Vagina (tissue), 2 donors: ENCODE measurements at regions not wholly inside any gene's neighbourhood (a gene's known extent, or its start where the extent isn't known, plus 50 kb on each side); places are given as distances from the start of the nearest gene placed in this dataset.

ENCODE experiments used
- DNase-seq, 2 donors: peaks; one replicate each; pipeline ENCODE4 v3.0.0-alpha.2; 2017; ENCODE audit errors: extremely low spot score in 2 of 2
- H3K27ac ChIP-seq: fragments of 200-600 bp; sonication (generic); one replicate; pipeline ENCODE4 v1.5.1; 2019
- H3K27me3 ChIP-seq: fragments of 200-600 bp; sonication (generic); one replicate; pipeline ENCODE4 v1.5.1; 2019
- H3K36me3 ChIP-seq, 2 donors: fragments of 200-600 bp; sonication (generic); one replicate each; pipeline ENCODE4 v1.5.1; 2017 to 2019
- H3K4me1 ChIP-seq: fragments of 200-600 bp; sonication (generic); one replicate; pipeline ENCODE4 v1.5.1; 2019
- H3K4me3 ChIP-seq, 2 donors: fragments of 200-600 bp; sonication (generic); 1 replicate in 1 of 2; 2 replicates in 1 of 2; pipeline ENCODE4 v1.5.1; 2016 to 2019
- H3K9me3 ChIP-seq: fragments of 200-600 bp; sonication (generic); one replicate; pipeline ENCODE4 v1.5.1; 2019
- POLR2A ChIP-seq, 2 donors: fragments of 450-650 bp; IDR thresholded peaks; one replicate each; pipeline ENCODE4 v1.6.1; 2017; ENCODE audit warnings: antibody characterized with exemption in 2 of 2, mild to moderate bottlenecking in 2 of 2, moderate library complexity in 2 of 2
- POLR2AphosphoS5 ChIP-seq, 2 donors: sonication (generic); formaldehyde crosslinking; IDR thresholded peaks; one replicate each; pipeline ENCODE4 v1.9.0; 2017; ENCODE audit warnings: antibody characterized with exemption in 2 of 2, mild to moderate bottlenecking in 2 of 2, low read depth in 1 of 2; ENCODE audit not compliant: insufficient read depth in 1 of 2
- intact Hi-C: fragments of 100-400 bp; cut with DNase I; formaldehyde crosslinking; loops from one replicate; pipeline ENCODE4 v1.15.1; 2023
- TF ChIP-seq, protein P1 (sequence below), 3 experiments: fragments of 450-650 bp in 2 of 3; fragments of 200-600 bp in 1 of 3; sonication (generic) in 1 of 3; IDR thresholded peaks; one replicate each; pipeline ENCODE4 v1.5.1; 2017 to 2019; ENCODE audit warnings: antibody characterized with exemption in 3 of 3, mild to moderate bottlenecking in 2 of 3, moderate library complexity in 2 of 3

DNA sequence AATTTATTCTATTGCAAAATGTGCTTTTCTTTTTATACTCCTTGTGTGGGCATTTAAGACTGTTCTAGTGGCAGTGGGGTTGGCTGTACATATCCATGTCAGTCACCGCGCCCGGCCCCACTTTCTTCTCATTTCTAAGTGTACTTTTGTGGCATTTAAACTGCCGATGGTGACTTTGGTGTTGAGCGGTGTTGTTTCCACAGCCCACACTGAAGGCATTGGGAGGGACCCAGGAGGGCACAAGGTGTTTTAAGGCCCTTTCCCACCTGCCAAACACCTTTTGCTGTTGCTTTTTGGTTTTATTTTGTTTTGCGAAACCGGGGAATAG, 369.7 kb downstream of the MTX2 start:
- Histone ChIP-seq H3K4me3 (no peak overlapping the region), H3K4me1 (peaks cover 9% of the 10 kb centered on the region), H3K36me3 (no peaks in the 10 kb centered on the region), H3K27me3 (no peaks in the 10 kb centered on the region), H3K27ac (no peak overlapping the region), H3K9me3 (no peaks in the 10 kb centered on the region)
- no peak for DNase-seq
- TF ChIP-seq POLR2AphosphoS5 (IDR thresholded peaks at IDR 0.05; ENCODE audit: insufficient read depth in 1 of 2, low read depth in 1 of 2) (no peak), POLR2A (IDR thresholded peaks at IDR 0.05) (no peak)
- TF ChIP-seq, protein P1, sequence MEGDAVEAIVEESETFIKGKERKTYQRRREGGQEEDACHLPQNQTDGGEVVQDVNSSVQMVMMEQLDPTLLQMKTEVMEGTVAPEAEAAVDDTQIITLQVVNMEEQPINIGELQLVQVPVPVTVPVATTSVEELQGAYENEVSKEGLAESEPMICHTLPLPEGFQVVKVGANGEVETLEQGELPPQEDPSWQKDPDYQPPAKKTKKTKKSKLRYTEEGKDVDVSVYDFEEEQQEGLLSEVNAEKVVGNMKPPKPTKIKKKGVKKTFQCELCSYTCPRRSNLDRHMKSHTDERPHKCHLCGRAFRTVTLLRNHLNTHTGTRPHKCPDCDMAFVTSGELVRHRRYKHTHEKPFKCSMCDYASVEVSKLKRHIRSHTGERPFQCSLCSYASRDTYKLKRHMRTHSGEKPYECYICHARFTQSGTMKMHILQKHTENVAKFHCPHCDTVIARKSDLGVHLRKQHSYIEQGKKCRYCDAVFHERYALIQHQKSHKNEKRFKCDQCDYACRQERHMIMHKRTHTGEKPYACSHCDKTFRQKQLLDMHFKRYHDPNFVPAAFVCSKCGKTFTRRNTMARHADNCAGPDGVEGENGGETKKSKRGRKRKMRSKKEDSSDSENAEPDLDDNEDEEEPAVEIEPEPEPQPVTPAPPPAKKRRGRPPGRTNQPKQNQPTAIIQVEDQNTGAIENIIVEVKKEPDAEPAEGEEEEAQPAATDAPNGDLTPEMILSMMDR (IDR thresholded peaks at IDR 0.05), result no peak
- intact Hi-C loops, result loop anchor here (5.0 to 10.0 kb wide), 3 partner anchors 82 to 512 kb away; partner anchors contain the start of gene HOXD8

DNA sequence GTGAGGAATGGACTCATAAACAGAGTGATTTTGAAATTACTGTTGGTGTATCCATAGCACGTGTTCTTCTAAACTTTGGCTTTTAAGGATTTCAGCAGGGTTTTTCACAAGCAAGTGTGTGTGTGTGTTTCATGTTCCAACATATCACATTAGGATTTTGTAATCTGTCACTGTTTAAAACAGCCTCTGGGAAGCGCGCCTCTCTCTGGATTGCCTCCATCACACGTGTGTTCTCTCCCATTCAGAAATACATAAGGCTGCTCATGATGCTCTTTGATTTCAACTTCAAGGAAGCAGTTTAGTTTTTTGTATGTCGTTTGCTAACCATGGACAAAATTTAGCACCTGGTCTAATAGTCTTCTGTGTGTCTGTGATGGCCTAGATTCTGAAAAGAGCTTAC, 370.4 kb downstream of the MTX2 start:
- TF ChIP-seq POLR2AphosphoS5 (IDR thresholded peaks at IDR 0.05; ENCODE audit: insufficient read depth in 1 of 2, low read depth in 1 of 2) (no peak), POLR2A (IDR thresholded peaks at IDR 0.05) (no peak)
- TF ChIP-seq, protein P1 (IDR thresholded peaks at IDR 0.05), result no peak
- intact Hi-C loops, result loop anchor here (5.0 to 10.0 kb wide), 4 partner anchors 82 to 512 kb away; partner anchors contain the start of gene HOXD8
- H3K4me1 ChIP-seq, result peaks cover 9% of the 10 kb centered on the region
- H3K36me3 ChIP-seq, result no peaks in the 10 kb centered on the region
- H3K9me3 ChIP-seq, result no peaks in the 10 kb centered on the region
- no peaks in the 10 kb centered on the region for H3K27me3 ChIP-seq
- DNase-seq, result no peak
- H3K27ac ChIP-seq, result no peak overlapping the region
- no peak overlapping the region for H3K4me3 ChIP-seq

GRCh38 chr2:176641436-176641835, 372.2 kb downstream of the MTX2 start:
- Histone ChIP-seq H3K4me1 (peaks cover 9% of the 10 kb centered on the region), H3K9me3 (no peaks in the 10 kb centered on the region), H3K27me3 (no peaks in the 10 kb centered on the region), H3K36me3 (no peaks in the 10 kb centered on the region), H3K4me3 (no peak overlapping the region), H3K27ac (no peak overlapping the region)
- DNase-seq, result no peak
- intact Hi-C loops, result loop anchor here (10.0 kb wide), 1 partner anchor 503 kb away; no protein-coding TSS in a partner anchor
- TF ChIP-seq, protein P1 (IDR thresholded peaks at IDR 0.05), result no peak
- no peak for TF ChIP-seq POLR2AphosphoS5 (IDR thresholded peaks at IDR 0.05; ENCODE audit: insufficient read depth in 1 of 2, low read depth in 1 of 2)
- TF ChIP-seq POLR2A (IDR thresholded peaks at IDR 0.05), result no peak

DNA sequence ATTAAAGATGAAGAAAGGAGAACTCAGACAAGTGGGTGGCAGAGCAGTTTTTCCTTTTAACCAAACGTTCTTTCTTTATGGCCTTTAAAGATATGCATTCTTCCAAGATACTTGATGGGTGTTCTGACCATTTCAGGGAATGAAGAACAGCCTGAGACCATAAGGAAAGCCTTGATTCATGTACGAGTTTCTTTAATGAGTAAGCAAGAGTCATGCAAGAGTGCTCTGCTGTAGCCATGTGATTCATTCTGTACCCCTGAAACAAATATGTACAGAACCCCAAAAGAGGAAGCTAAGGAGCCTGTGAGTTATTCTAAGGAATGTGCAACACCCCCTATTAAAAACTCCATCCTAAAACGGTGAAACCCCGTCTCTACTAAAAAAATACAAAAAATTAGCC, 372.8 kb downstream of the MTX2 start:
- Histone ChIP-seq H3K36me3 (no peaks in the 10 kb centered on the region), H3K4me3 (no peak overlapping the region), H3K27ac (no peak overlapping the region), H3K4me1 (peaks cover 9% of the 10 kb centered on the region), H3K9me3 (no peaks in the 10 kb centered on the region), H3K27me3 (no peaks in the 10 kb centered on the region)
- TF ChIP-seq POLR2A (IDR thresholded peaks at IDR 0.05), result no peak
- intact Hi-C loops, result loop anchor here (10.0 kb wide), 1 partner anchor 503 kb away; no protein-coding TSS in a partner anchor
- DNase-seq, result no peak

DNA sequence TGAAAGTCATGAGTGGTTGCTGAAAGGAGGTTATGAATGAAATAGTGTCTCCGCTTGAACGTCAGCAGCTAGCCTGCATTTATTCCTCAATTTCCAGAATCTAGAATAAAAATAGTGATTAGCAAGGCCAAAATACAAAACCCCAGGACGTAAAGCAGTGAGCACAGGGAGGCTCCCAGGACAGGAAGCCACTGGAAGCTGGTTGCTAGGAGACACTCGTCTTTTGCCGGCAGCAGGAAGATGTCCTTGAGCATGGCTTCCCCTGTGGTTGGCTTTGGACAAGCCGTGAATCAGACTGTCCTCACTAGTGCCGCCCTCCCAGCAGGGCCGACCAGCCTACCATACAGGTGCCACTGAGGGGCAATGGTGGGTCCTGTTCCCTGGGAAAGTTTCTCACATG, 374.4 kb downstream of the MTX2 start:
- no peaks in the 10 kb centered on the region for H3K27me3 ChIP-seq
- no peaks in the 10 kb centered on the region for H3K4me1 ChIP-seq
- no peaks in the 10 kb centered on the region for H3K36me3 ChIP-seq
- no peak for TF ChIP-seq POLR2A (IDR thresholded peaks at IDR 0.05)
- TF ChIP-seq, protein P1 (IDR thresholded peaks at IDR 0.05), result no peak
- TF ChIP-seq POLR2AphosphoS5 (IDR thresholded peaks at IDR 0.05; ENCODE audit: insufficient read depth in 1 of 2, low read depth in 1 of 2), result no peak
- H3K4me3 ChIP-seq, result no peak overlapping the region
- no peak for DNase-seq
- no peak overlapping the region for H3K27ac ChIP-seq
- intact Hi-C loops, result loop anchor here (10.0 kb wide), 1 partner anchor 501 kb away; no protein-coding TSS in a partner anchor
- no peaks in the 10 kb centered on the region for H3K9me3 ChIP-seq
